HG02938 (cell line): ENCODE measurements at regions not wholly inside any gene's neighbourhood (a gene's known extent, or its start where the extent isn't known, plus 50 kb on each side); places are given as distances from the start of the nearest gene placed in this dataset.
"Not testable (repeated sequence)": the region's sequence is repeated elsewhere in the genome, so short reads cannot be mapped to it uniquely, and the experiment has no call there.

Experiments
- ATAC-seq: cut with Tn5 transposase; IDR thresholded peaks from one replicate; pipeline ENCODE4 v1.9.1; 2021; ENCODE audit warnings: mild to moderate bottlenecking, moderate library complexity; ENCODE audit not compliant: unreplicated experiment

GRCh38 chr14:71384007-71384845 lies 477.0 kb downstream of the PCNX1 start:
- ATAC-seq = no peak

GRCh38 chr14:71387753-71388152 lies 480.5 kb downstream of the PCNX1 start:
- ATAC-seq = no peak

GRCh38 chr14:71388336-71388735 lies 481.1 kb downstream of the PCNX1 start:
- no peak for ATAC-seq

- no peak for ATAC-seq
Measured at GRCh38 chr14:71388862-71389261, 481.6 kb downstream of the PCNX1 start.

- no peak for ATAC-seq
Measured at GRCh38 chr14:71394386-71394785, 487.1 kb downstream of the PCNX1 start.

- ATAC-seq = no peak
Measured at GRCh38 chr14:71395151-71395604, 487.9 kb downstream of the PCNX1 start.

GRCh38 chr14:71395636-71396035 lies 488.4 kb downstream of the PCNX1 start:
- no peak for ATAC-seq

- no peak for ATAC-seq
Measured at GRCh38 chr14:71396050-71396677, 488.9 kb downstream of the PCNX1 start.

- ATAC-seq = no peak
Measured at GRCh38 chr14:71397371-71397770, 490.1 kb downstream of the PCNX1 start.

GRCh38 chr14:71398450-71398849 lies 491.2 kb downstream of the PCNX1 start:
- peak; percentile 15 for ATAC-seq

GRCh38 chr14:71399057-71399487 lies 491.8 kb downstream of the PCNX1 start:
- peak; percentile 77 for ATAC-seq

GRCh38 chr14:71400871-71401321 lies 493.6 kb downstream of the PCNX1 start:
- no peak for ATAC-seq

- ATAC-seq = not testable (repeated sequence)
Measured at GRCh38 chr14:71402415-71402814, 495.2 kb downstream of the PCNX1 start.

GRCh38 chr14:71403656-71404055 lies 496.4 kb downstream of the PCNX1 start:
- ATAC-seq = peak; percentile 47

GRCh38 chr14:71405676-71406075 lies 498.4 kb downstream of the PCNX1 start:
- ATAC-seq = no peak

GRCh38 chr14:71408362-71409030 lies 501.2 kb downstream of the PCNX1 start:
- ATAC-seq = no peak

GRCh38 chr14:71410578-71411284 lies 503.5 kb downstream of the PCNX1 start:
- no peak for ATAC-seq

GRCh38 chr14:71411285-71411595 lies 504.0 kb downstream of the PCNX1 start:
- no peak for ATAC-seq

- ATAC-seq = no peak
Measured at GRCh38 chr14:71411738-71412137, 504.5 kb downstream of the PCNX1 start.

GRCh38 chr14:71414631-71415403 lies 507.6 kb downstream of the PCNX1 start:
- ATAC-seq = no peak

GRCh38 chr14:71415404-71415690 lies 508.1 kb downstream of the PCNX1 start:
- no peak for ATAC-seq
